NB4 (cell line): ENCODE measurements at regions not wholly inside any gene's neighbourhood (a gene's known extent, or its start where the extent isn't known, plus 50 kb on each side); places are given as distances from the start of the nearest gene placed in this dataset.

Source experiments
- DNase-seq: peaks from one replicate; pipeline ENCODE4 v3.0.0; 2010; ENCODE audit warnings: low read depth
- H3K4me3 ChIP-seq: one replicate; pipeline ENCODE4 v1.5.1; 2011; ENCODE audit warnings: mild to moderate bottlenecking, low read depth, low read length, moderate library complexity
- MYC ChIP-seq: IDR thresholded peaks from 2 replicates; pipeline ENCODE4 v1.6.1; 2011; ENCODE audit warnings: low read depth, low read length
- POLR2A ChIP-seq: IDR thresholded peaks from 2 replicates; pipeline ENCODE4 v1.6.1; 2011; ENCODE audit warnings: mild to moderate bottlenecking; ENCODE audit not compliant: insufficient read length; ENCODE audit errors: extremely low read depth
- TF ChIP-seq, protein P1 (sequence below): IDR thresholded peaks from one replicate; pipeline ENCODE4 v1.5.1; 2012; ENCODE audit warnings: low read depth, low read length
- TF ChIP-seq, protein P2 (sequence below): IDR thresholded peaks from 2 replicates; pipeline ENCODE4 v1.6.1; 2011; ENCODE audit warnings: low read depth, low read length

DNA sequence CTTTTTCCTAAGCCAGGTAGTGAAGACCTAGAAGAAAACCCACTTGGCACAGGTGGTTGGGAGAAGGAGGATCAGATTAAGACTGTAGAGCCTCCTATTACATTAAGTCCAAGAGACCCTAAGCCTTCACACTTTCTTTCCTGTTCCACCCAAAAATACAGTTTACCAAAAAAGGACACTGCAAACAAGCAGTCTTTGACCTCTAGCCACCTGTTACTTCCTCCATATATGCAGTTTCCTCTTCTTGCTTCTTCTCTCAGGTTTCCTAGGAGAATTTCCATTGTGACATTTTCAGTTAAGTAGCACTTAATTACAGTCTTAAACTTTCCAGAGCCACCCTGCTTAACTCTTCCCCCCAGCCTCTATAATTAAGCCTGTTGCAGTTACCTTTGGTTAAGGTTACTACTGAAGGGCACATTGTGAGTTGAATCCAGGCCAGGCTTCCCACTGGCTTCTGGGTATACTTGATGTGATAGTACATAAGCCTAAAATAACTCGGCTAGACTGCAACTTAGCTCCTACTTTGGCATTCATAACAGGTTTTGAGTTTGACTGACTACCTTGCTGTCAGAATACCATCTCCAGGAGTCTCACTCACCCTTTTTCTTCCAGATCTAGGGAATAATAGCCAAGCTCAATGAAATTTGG is 114.2 kb upstream of the UMPS start:
- TF ChIP-seq MYC, result no peak
- no peak for TF ChIP-seq POLR2A
- TF ChIP-seq, protein P1, sequence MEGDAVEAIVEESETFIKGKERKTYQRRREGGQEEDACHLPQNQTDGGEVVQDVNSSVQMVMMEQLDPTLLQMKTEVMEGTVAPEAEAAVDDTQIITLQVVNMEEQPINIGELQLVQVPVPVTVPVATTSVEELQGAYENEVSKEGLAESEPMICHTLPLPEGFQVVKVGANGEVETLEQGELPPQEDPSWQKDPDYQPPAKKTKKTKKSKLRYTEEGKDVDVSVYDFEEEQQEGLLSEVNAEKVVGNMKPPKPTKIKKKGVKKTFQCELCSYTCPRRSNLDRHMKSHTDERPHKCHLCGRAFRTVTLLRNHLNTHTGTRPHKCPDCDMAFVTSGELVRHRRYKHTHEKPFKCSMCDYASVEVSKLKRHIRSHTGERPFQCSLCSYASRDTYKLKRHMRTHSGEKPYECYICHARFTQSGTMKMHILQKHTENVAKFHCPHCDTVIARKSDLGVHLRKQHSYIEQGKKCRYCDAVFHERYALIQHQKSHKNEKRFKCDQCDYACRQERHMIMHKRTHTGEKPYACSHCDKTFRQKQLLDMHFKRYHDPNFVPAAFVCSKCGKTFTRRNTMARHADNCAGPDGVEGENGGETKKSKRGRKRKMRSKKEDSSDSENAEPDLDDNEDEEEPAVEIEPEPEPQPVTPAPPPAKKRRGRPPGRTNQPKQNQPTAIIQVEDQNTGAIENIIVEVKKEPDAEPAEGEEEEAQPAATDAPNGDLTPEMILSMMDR, result no peak
- no peak overlapping the region for H3K4me3 ChIP-seq
- DNase-seq, result no peak

DNA sequence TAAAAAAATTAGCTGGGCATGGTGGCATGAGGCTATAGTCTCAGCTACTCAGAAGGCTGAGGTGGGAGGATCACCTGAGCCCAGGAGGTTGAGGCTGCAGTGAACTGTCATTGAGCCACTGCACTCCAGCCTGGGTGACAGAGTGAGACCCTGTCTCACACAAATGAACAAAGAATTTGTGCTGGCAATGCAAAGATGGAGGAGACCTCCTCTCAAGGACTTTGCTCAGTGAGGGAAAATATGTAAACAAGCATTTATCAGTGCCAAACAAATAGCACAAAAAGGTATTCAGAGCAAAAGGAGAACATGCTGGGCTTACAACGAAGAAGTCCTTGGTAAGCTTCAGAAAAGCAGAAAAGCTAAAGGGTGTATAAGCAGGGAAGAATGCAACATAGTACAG is 113.1 kb upstream of the UMPS start:
- no peak overlapping the region for H3K4me3 ChIP-seq
- DNase-seq, result no peak
- TF ChIP-seq MYC (no peak), POLR2A (no peak)
- TF ChIP-seq, protein P1, result no peak
- TF ChIP-seq, protein P2, sequence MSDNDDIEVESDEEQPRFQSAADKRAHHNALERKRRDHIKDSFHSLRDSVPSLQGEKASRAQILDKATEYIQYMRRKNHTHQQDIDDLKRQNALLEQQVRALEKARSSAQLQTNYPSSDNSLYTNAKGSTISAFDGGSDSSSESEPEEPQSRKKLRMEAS, result no peak

DNA sequence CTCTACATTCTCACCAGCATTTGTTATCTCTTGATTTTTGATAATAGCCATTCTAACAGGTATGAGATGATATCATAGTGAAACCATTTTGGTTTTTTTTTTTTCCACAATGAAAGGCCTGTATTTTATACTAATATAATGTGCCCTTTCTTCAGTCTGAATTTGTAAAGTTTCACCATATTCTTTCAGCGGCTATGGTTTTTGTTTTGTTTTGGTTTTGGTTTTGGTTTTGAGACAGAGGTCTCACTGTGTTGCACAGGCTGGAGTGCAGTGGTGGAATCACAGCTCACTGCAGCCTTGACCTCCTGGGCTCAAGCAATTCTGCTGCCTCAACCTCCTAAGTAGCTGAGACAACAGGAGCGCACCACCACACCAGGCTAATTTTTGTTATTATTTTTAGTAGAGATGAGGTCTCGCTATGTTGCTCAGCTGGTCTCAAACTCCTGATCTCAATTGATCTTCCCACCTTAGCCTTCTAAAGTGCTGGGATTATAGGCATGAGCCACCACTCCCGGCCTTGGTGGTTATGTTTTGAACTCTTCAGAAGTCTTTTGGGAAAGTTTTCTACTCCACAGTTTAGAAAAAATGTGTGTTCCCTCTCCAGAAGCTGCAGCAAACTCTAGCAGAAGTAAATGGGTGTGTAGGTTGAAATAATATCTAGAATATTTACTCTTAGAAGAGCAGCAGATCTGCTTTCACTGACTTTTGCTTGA is 110.2 kb upstream of the UMPS start:
- TF ChIP-seq, protein P1, result no peak
- TF ChIP-seq POLR2A (no peak), MYC (no peak)
- TF ChIP-seq, protein P2, result no peak
- no peak overlapping the region for H3K4me3 ChIP-seq
- DNase-seq, result no peak

DNA sequence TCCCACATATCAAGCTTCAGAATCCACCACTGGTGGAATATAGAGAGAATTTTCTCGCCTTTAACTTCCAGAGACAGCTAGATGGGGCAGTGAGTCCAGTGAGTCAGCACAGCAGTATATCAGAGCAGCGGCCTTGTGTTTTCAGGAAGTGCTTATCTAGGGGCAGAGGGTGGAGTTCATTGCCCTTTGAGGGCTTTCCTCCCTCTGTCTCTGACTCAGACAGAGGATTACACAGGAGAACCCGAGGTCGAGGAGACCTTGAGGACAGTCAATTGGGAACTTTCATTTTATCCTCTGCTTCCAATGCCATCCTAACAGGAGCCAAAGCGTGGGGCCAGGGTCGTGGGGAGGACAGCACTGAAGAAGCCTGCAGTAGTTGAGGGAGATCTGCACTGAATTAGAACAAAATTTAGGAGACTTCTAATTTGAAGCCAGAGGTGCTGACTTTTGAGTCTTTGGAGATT is 109.6 kb upstream of the UMPS start:
- no peak overlapping the region for H3K4me3 ChIP-seq
- TF ChIP-seq, protein P1, result no peak
- TF ChIP-seq, protein P2, result peak; percentile 2; the same call in 1 of the 2 replicates
- TF ChIP-seq POLR2A, result no peak
- DNase-seq, result peak; percentile 81

DNA sequence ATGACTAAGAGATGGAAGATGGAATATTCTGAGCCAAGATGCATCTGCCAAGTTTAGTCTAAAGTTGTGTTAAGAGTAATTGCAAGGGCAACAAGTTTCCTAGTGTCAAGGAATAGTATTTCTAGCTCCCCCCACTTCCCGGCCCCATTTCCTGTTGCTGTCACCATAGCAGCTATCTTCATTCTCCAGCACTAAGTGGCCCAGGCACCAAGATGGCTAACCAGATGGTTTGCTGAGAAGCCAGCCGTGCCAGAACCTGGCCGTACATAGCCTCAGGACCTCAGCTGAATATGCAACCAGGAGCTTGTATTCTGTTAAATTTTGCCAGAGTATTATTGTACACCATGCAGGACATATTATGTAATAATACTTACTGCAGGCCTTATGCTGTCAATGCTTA is 108.8 kb upstream of the UMPS start:
- H3K4me3 ChIP-seq, result no peak overlapping the region
- no peak for DNase-seq
- TF ChIP-seq, protein P2, result no peak
- TF ChIP-seq POLR2A, result no peak
- TF ChIP-seq, protein P1, result no peak
- no peak for TF ChIP-seq MYC

DNA sequence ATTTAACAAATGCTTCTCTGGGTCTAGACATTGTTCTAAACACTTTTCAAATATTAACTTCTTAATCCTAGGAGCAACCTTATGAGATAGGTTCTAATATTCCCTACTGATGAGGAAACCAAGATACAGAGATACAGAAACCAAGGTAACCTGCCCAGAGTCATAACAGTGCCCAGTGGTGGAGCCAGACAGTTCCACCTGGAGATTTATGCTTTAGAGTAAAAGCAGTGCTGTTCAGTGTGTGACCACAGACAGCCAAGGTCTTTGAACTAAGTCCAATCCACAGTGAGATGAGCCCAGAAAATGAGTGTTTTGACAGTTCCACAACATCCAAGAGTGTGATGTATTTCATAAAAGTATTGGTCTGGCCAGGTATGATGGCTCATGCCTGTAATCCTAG is 105.2 kb upstream of the UMPS start:
- H3K4me3 ChIP-seq, result no peak overlapping the region
- TF ChIP-seq, protein P1, result no peak
- no peak for TF ChIP-seq MYC
- no peak for DNase-seq
